Liver (tissue), 8 donors: ENCODE measurements at regions not wholly inside any gene's neighbourhood (a gene's known extent, or its start where the extent isn't known, plus 50 kb on each side); places are given as distances from the start of the nearest gene placed in this dataset.

Experiments used
- DNase-seq: peaks from one replicate; pipeline ENCODE4 v3.0.0-alpha.2; 2017; ENCODE audit warnings: low spot score
- H3K27ac ChIP-seq, 2 donors: one replicate each; pipeline ENCODE4 v1.7.0; 2013; ENCODE audit warnings: inconsistent platforms in 2 of 2, low read length in 2 of 2, control low read depth in 1 of 2, low read depth in 1 of 2, mild to moderate bottlenecking in 1 of 2
- H3K27me3 ChIP-seq, 4 donors: one replicate each; pipeline versions ENCODE4 v1.6.1 to v1.7.0; 2013; ENCODE audit warnings: low read length in 3 of 4, inconsistent platforms in 1 of 4, mild to moderate bottlenecking in 1 of 4, moderate library complexity in 1 of 4; ENCODE audit not compliant: control insufficient read depth in 4 of 4, insufficient read depth in 4 of 4
- H3K36me3 ChIP-seq, 4 donors: one replicate each; pipeline versions ENCODE4 v1.6.1 to v1.7.0; 2013; ENCODE audit warnings: low read length in 3 of 4, mild to moderate bottlenecking in 3 of 4, low read depth in 1 of 4, moderate library complexity in 1 of 4; ENCODE audit not compliant: control insufficient read depth in 4 of 4, insufficient read depth in 3 of 4
- H3K4me1 ChIP-seq, 4 donors: one replicate each; pipeline versions ENCODE4 v1.6.1 to v1.7.0; 2013; ENCODE audit warnings: low read length in 3 of 4, mild to moderate bottlenecking in 3 of 4, moderate library complexity in 1 of 4; ENCODE audit not compliant: control insufficient read depth in 4 of 4, insufficient read depth in 4 of 4
- H3K4me3 ChIP-seq, 3 donors: one replicate each; pipeline versions ENCODE4 v1.6.1 to v1.7.0; 2013; ENCODE audit warnings: low read length in 3 of 3, control low read depth in 1 of 3, low read depth in 1 of 3, mild to moderate bottlenecking in 1 of 3
- H3K9ac ChIP-seq, 2 donors: one replicate each; pipeline ENCODE4 v1.7.0; 2013; ENCODE audit warnings: low read length in 2 of 2, mild to moderate bottlenecking in 2 of 2, moderate library complexity in 2 of 2, control low read depth in 1 of 2, low read depth in 1 of 2
- H3K9me3 ChIP-seq, 4 donors: one replicate each; pipeline versions ENCODE4 v1.6.1 to v1.7.0; 2013; ENCODE audit warnings: low read length in 3 of 4; ENCODE audit not compliant: control insufficient read depth in 4 of 4
- EGR1 ChIP-seq, 2 donors: IDR thresholded peaks; 2 replicates each; pipeline ENCODE4 v1.6.1; 2016 to 2018; ENCODE audit warnings: antibody characterized with exemption in 2 of 2, low read depth in 2 of 2
- FOXA1 ChIP-seq: IDR thresholded peaks from 2 replicates; pipeline ENCODE4 v1.6.1; 2016; ENCODE audit warnings: antibody characterized with exemption
- FOXA2 ChIP-seq: IDR thresholded peaks from 2 replicates; pipeline ENCODE4 v1.6.1; 2016; ENCODE audit warnings: antibody characterized with exemption
- HNF4A ChIP-seq, 2 donors: conservative IDR thresholded peaks; 2 replicates each; pipeline ENCODE4 v1.6.1; 2016; ENCODE audit warnings: antibody characterized with exemption in 2 of 2, mild to moderate bottlenecking in 2 of 2
- HNF4G ChIP-seq: IDR thresholded peaks from 2 replicates; pipeline ENCODE4 v1.6.1; 2016; ENCODE audit warnings: antibody characterized with exemption
- JUND ChIP-seq, 2 donors: IDR thresholded peaks; 2 replicates each; pipeline ENCODE4 v1.6.1; 2016; ENCODE audit warnings: antibody characterized with exemption in 2 of 2
- NR2F2 ChIP-seq: IDR thresholded peaks from 2 replicates; pipeline ENCODE4 v1.6.1; 2016; ENCODE audit warnings: antibody characterized with exemption
- RAD21 ChIP-seq, 2 donors: IDR thresholded peaks; 2 replicates each; pipeline ENCODE4 v1.6.1; 2016; ENCODE audit warnings: antibody characterized with exemption in 2 of 2, mild to moderate bottlenecking in 2 of 2
- REST ChIP-seq: IDR thresholded peaks from 2 replicates; pipeline ENCODE4 v1.6.1; 2016; ENCODE audit warnings: antibody characterized with exemption, mild to moderate bottlenecking
- RXRA ChIP-seq, 2 donors: IDR thresholded peaks; 2 replicates each; pipeline ENCODE4 v1.6.1; 2017 to 2018; ENCODE audit warnings: antibody characterized with exemption in 2 of 2, mild to moderate bottlenecking in 1 of 2
- SP1 ChIP-seq: IDR thresholded peaks from 2 replicates; pipeline ENCODE4 v1.6.1; 2018; ENCODE audit warnings: antibody characterized with exemption, mild to moderate bottlenecking
- TAF1 ChIP-seq: conservative IDR thresholded peaks from 2 replicates; pipeline ENCODE4 v1.6.1; 2016; ENCODE audit warnings: antibody characterized with exemption, mild to moderate bottlenecking
- YY1 ChIP-seq: IDR thresholded peaks from 2 replicates; pipeline ENCODE4 v1.6.1; 2016; ENCODE audit warnings: antibody characterized with exemption, mild to moderate bottlenecking
- ZBTB33 ChIP-seq: IDR thresholded peaks from 2 replicates; pipeline ENCODE4 v1.6.1; 2016; ENCODE audit warnings: antibody characterized with exemption
- WGBS: extraction: QIAGEN DNeasy Blood & Tissue Kit; methylation state at CpG from one replicate; pipeline ENCODE4 v1.1.7; 2013; 5-methylcytosine and 5-hydroxymethylcytosine counted together
- TF ChIP-seq, protein P1 (sequence below): IDR thresholded peaks from 2 replicates; pipeline ENCODE4 v1.6.1; 2016; ENCODE audit warnings: antibody characterized with exemption
- TF ChIP-seq, protein P2 (sequence below): IDR thresholded peaks from 2 replicates; pipeline ENCODE4 v1.6.1; 2016; ENCODE audit warnings: antibody characterized with exemption
- TF ChIP-seq, protein P3 (sequence below): fragments of 150-350 bp; IDR thresholded peaks from 2 replicates; pipeline ENCODE4 v1.5.1; 2017; ENCODE audit warnings: improper control_type of control experiment, low read depth, low read length; ENCODE audit not compliant: missing input control
- donor health status: healthy.
- donor health status: healthy.
- donor health status: healthy.
- donor health status: healthy.
- donor health status: healthy.

DNA sequence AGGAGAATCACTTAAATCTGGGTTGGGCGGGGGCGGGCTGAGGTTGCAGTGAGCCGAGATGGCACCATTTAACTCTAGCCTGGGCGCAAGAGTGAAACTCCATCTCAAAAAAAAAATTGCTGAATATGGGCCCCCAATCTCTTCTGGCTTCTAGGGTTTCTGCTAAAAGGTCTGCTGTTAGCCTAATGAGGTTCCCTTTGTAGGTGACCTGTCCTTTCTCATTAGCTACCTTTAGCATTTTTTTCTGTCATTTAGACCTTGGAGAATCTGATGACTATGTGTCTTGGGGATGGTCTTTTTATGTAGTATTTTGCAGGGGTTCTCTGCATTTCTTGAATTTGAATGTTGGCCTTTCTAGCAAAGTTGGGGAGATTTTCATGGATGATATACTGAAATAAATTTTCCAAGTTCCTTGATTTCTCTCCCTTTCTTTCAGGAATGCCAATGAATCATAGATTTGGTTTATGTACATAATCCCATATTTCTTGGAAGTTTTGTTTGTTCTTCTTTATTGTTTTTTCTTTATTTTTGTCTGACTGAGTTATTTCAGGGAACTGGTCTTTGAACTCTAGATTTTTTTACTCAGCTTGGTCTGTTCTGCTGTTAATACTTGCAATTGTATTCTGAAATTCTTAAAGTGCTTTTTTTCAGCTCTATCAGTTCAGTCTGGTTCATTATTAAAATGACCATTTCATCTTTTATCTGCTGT, 181.5 kb downstream of the TTC6 start:
- Histone ChIP-seq H3K4me3 (no peak overlapping the region), H3K27me3 (no peaks in the 10 kb centered on the region), H3K36me3 (peaks cover 0 to 2% (median 0%) of the 10 kb centered on the region in 4 donors), H3K9ac (no peak overlapping the region), H3K4me1 (no peaks in the 10 kb centered on the region), H3K27ac (no peak overlapping the region), H3K9me3 (peaks cover 0 to 4% (median 0%) of the 10 kb centered on the region in 4 donors)
- DNase-seq: no peak
- over 99% methylated on average over 4 of the region's 4 CpGs for WGBS
- TF ChIP-seq, protein P1, sequence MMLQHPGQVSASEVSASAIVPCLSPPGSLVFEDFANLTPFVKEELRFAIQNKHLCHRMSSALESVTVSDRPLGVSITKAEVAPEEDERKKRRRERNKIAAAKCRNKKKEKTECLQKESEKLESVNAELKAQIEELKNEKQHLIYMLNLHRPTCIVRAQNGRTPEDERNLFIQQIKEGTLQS: no peak
- TF ChIP-seq, protein P2, sequence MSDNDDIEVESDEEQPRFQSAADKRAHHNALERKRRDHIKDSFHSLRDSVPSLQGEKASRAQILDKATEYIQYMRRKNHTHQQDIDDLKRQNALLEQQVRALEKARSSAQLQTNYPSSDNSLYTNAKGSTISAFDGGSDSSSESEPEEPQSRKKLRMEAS: no peak
- no peak for TF ChIP-seq RXRA (IDR thresholded peaks at IDR 0.05)
- TF ChIP-seq TAF1: no peak
- no peak for TF ChIP-seq YY1
- TF ChIP-seq HNF4A (conservative IDR thresholded peaks at IDR 0.05): no peak
- TF ChIP-seq FOXA1: no peak
- no peak for TF ChIP-seq FOXA2
- no peak for TF ChIP-seq NR2F2
- no peak for TF ChIP-seq RAD21 (IDR thresholded peaks at IDR 0.05)
- no peak for TF ChIP-seq EGR1 (IDR thresholded peaks at IDR 0.05; ENCODE audit: low read depth in 2 of 2)
- TF ChIP-seq, protein P3, sequence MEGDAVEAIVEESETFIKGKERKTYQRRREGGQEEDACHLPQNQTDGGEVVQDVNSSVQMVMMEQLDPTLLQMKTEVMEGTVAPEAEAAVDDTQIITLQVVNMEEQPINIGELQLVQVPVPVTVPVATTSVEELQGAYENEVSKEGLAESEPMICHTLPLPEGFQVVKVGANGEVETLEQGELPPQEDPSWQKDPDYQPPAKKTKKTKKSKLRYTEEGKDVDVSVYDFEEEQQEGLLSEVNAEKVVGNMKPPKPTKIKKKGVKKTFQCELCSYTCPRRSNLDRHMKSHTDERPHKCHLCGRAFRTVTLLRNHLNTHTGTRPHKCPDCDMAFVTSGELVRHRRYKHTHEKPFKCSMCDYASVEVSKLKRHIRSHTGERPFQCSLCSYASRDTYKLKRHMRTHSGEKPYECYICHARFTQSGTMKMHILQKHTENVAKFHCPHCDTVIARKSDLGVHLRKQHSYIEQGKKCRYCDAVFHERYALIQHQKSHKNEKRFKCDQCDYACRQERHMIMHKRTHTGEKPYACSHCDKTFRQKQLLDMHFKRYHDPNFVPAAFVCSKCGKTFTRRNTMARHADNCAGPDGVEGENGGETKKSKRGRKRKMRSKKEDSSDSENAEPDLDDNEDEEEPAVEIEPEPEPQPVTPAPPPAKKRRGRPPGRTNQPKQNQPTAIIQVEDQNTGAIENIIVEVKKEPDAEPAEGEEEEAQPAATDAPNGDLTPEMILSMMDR: no peak
- no peak for TF ChIP-seq JUND (IDR thresholded peaks at IDR 0.05)
- TF ChIP-seq REST: no peak
- TF ChIP-seq ZBTB33: no peak
- TF ChIP-seq SP1: no peak
- no peak for TF ChIP-seq HNF4G
